HepG2 (cell line): ENCODE measurements at regions not wholly inside any gene's neighbourhood (a gene's known extent, or its start where the extent isn't known, plus 50 kb on each side); places are given as distances from the start of the nearest gene placed in this dataset.
"Not testable (repeated sequence)": the region's sequence is repeated elsewhere in the genome, so short reads cannot be mapped to it uniquely, and the experiment has no call there.

Source experiments
- NCOA1 ChIP-seq: sonication (generic); formaldehyde crosslinking; IDR thresholded peaks from 2 replicates; pipeline ENCODE4 v1.9.0; 2021; ENCODE audit warnings: missing genetic modification reagents
- ZFP1 ChIP-seq: IDR thresholded peaks from 2 replicates; pipeline ENCODE4 v1.6.1; 2016

GRCh38 chr5:163280897-163281296 is 156.5 kb upstream of the CCNG1 start:
- not testable (repeated sequence) for TF ChIP-seq NCOA1 (CRISPR knock-in tag); ZFP1
